HCT116 (cell line): ENCODE measurements at regions not wholly inside any gene's neighbourhood (a gene's known extent, or its start where the extent isn't known, plus 50 kb on each side); places are given as distances from the start of the nearest gene placed in this dataset.
"Not testable (repeated sequence)": the region's sequence is repeated elsewhere in the genome, so short reads cannot be mapped to it uniquely, and the experiment has no call there.

Experiments used
- CTCF ChIP-seq, 3 experiments: fragments of 200-600 bp in 1 of 3; sonication (generic) in 1 of 3; IDR thresholded peaks in 2 of 3; conservative IDR thresholded peaks in 1 of 3; 2 replicates each; pipeline ENCODE4 v1.5.1; 2012 to 2017; ENCODE audit warnings: low read depth in 2 of 3, low read length in 2 of 3, antibody characterized with exemption in 1 of 3, borderline replicate concordance in 1 of 3, control low read depth in 1 of 3, mild to moderate bottlenecking in 1 of 3, mixed read lengths in 1 of 3, mixed run types in 1 of 3, moderate library complexity in 1 of 3; ENCODE audit not compliant: insufficient read depth in 1 of 3
- EZH2 ChIP-seq: fragments of 200-600 bp; sonication (generic); IDR thresholded peaks from 2 replicates; pipeline ENCODE4 v1.6.1; 2017; ENCODE audit warnings: antibody characterized with exemption, mixed run types
- EZH2phosphoT487 ChIP-seq: fragments of 200-600 bp; IDR thresholded peaks from 2 replicates; pipeline ENCODE4 v1.6.1; 2018; ENCODE audit warnings: antibody characterized with exemption, borderline replicate concordance
- FOSL1 ChIP-seq: IDR thresholded peaks from 2 replicates; pipeline ENCODE4 v1.6.1; 2012; ENCODE audit warnings: low read depth
- JUND ChIP-seq: IDR thresholded peaks from 2 replicates; pipeline ENCODE4 v1.6.1; 2012
- POLR2A ChIP-seq: IDR thresholded peaks from 2 replicates; pipeline ENCODE4 v1.7.0; 2011; ENCODE audit warnings: borderline replicate concordance; ENCODE audit not compliant: insufficient read depth, insufficient read length; ENCODE audit errors: extremely low read depth
- POLR2AphosphoS5 ChIP-seq: IDR thresholded peaks from 2 replicates; pipeline ENCODE4 v1.6.1; 2011; ENCODE audit warnings: mild to moderate bottlenecking, low read depth, low read length, moderate library complexity
- RAD21 ChIP-seq: IDR thresholded peaks from 2 replicates; pipeline ENCODE4 v1.6.1; 2012; ENCODE audit warnings: low read depth, mild to moderate bottlenecking
- SP1 ChIP-seq: IDR thresholded peaks from 2 replicates; pipeline ENCODE4 v1.6.1; 2012; ENCODE audit warnings: low read depth
- YY1 ChIP-seq: IDR thresholded peaks from 2 replicates; pipeline ENCODE4 v1.6.1; 2011; ENCODE audit warnings: low read length, low read depth, moderate library complexity, mild to moderate bottlenecking; ENCODE audit not compliant: insufficient replicate concordance; ENCODE audit errors: extremely low read depth
- TF ChIP-seq, protein P1 (sequence below): IDR thresholded peaks from 2 replicates; pipeline ENCODE4 v1.6.1; 2012; ENCODE audit warnings: low read depth
- TF ChIP-seq, protein P2 (sequence below): IDR thresholded peaks from 2 replicates; pipeline ENCODE4 v1.6.1; 2012

GRCh38 chr14:19162920-19163319, 195.7 kb downstream of the POTEM start:
- TF ChIP-seq CTCF (IDR thresholded peaks at IDR 0.05 in 2 of 3, conservative IDR thresholded peaks at IDR 0.05 in 1 of 3; ENCODE audit: borderline replicate concordance in 1 of 3, insufficient read depth in 1 of 3, low read depth in 2 of 3, low read length in 2 of 3); POLR2AphosphoS5; YY1; EZH2phosphoT487; POLR2A; JUND; SP1; EZH2; RAD21; FOSL1: not testable (repeated sequence)
- TF ChIP-seq, protein P1, sequence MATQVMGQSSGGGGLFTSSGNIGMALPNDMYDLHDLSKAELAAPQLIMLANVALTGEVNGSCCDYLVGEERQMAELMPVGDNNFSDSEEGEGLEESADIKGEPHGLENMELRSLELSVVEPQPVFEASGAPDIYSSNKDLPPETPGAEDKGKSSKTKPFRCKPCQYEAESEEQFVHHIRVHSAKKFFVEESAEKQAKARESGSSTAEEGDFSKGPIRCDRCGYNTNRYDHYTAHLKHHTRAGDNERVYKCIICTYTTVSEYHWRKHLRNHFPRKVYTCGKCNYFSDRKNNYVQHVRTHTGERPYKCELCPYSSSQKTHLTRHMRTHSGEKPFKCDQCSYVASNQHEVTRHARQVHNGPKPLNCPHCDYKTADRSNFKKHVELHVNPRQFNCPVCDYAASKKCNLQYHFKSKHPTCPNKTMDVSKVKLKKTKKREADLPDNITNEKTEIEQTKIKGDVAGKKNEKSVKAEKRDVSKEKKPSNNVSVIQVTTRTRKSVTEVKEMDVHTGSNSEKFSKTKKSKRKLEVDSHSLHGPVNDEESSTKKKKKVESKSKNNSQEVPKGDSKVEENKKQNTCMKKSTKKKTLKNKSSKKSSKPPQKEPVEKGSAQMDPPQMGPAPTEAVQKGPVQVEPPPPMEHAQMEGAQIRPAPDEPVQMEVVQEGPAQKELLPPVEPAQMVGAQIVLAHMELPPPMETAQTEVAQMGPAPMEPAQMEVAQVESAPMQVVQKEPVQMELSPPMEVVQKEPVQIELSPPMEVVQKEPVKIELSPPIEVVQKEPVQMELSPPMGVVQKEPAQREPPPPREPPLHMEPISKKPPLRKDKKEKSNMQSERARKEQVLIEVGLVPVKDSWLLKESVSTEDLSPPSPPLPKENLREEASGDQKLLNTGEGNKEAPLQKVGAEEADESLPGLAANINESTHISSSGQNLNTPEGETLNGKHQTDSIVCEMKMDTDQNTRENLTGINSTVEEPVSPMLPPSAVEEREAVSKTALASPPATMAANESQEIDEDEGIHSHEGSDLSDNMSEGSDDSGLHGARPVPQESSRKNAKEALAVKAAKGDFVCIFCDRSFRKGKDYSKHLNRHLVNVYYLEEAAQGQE, result not testable (repeated sequence)
- TF ChIP-seq, protein P2, sequence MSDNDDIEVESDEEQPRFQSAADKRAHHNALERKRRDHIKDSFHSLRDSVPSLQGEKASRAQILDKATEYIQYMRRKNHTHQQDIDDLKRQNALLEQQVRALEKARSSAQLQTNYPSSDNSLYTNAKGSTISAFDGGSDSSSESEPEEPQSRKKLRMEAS, result not testable (repeated sequence)
